Upper lobe of left lung (tissue), 6 donors: ENCODE measurements at regions not wholly inside any gene's neighbourhood (a gene's known extent, or its start where the extent isn't known, plus 50 kb on each side); places are given as distances from the start of the nearest gene placed in this dataset.

Source experiments
- ATAC-seq, 2 donors: fragments of 200-7000 bp; cut with Tn5 transposase; one replicate each; pipeline ENCODE4 v1.9.1; 2022; ENCODE audit warnings: mild to moderate bottlenecking in 2 of 2, moderate library complexity in 2 of 2; ENCODE audit not compliant: low FRiP score in 2 of 2
- DNase-seq, 2 donors: peaks; one replicate each; pipeline ENCODE4 v3.0.0-alpha.2; 2019 to 2020
- H3K27ac ChIP-seq, 4 donors: fragments of 200-600 bp; sonication (generic); one replicate each; pipeline ENCODE4 v1.5.1; 2016 to 2019
- H3K27me3 ChIP-seq, 4 donors: fragments of 200-600 bp; sonication (generic); one replicate each; pipeline ENCODE4 v1.5.1; 2017 to 2019
- H3K36me3 ChIP-seq, 4 donors: fragments of 200-600 bp; sonication (generic); one replicate each; pipeline ENCODE4 v1.5.1; 2016 to 2019
- H3K4me1 ChIP-seq, 4 donors: fragments of 200-600 bp; sonication (generic); one replicate each; pipeline ENCODE4 v1.5.1; 2018 to 2019
- H3K4me3 ChIP-seq, 4 donors: fragments of 200-600 bp; sonication (generic); one replicate each; pipeline ENCODE4 v1.5.1; 2017 to 2019; ENCODE audit warnings: mild to moderate bottlenecking in 2 of 4, moderate library complexity in 1 of 4
- H3K9me3 ChIP-seq, 4 donors: fragments of 200-600 bp; sonication (generic); one replicate each; pipeline ENCODE4 v1.5.1; 2018 to 2019
- EP300 ChIP-seq, 4 donors: sonication (generic); formaldehyde crosslinking; IDR thresholded peaks; one replicate each; pipeline ENCODE4 v1.5.1; 2017; ENCODE audit warnings: antibody characterized with exemption in 4 of 4, control low read depth in 2 of 4
- POLR2A ChIP-seq, 4 donors: fragments of 450-650 bp; IDR thresholded peaks; one replicate each; pipeline ENCODE4 v1.5.1; 2016 to 2017; ENCODE audit warnings: antibody characterized with exemption in 4 of 4, mild to moderate bottlenecking in 2 of 4
- POLR2AphosphoS5 ChIP-seq, 2 donors: sonication (generic); formaldehyde crosslinking; IDR thresholded peaks; one replicate each; pipeline ENCODE4 v1.5.1; 2017; ENCODE audit warnings: antibody characterized with exemption in 2 of 2
- WGBS, 2 donors: methylation state at CpG; one replicate each; pipeline ENCODE4 v1.1.5; 2017 to 2018; 5-methylcytosine and 5-hydroxymethylcytosine counted together
- TF ChIP-seq, protein P1 (sequence below), 6 experiments: fragments of 450-650 bp in 4 of 6; fragments of 200-600 bp in 2 of 6; sonication (generic) in 2 of 6; IDR thresholded peaks; one replicate each; pipeline ENCODE4 v1.5.1; 2016 to 2019; ENCODE audit warnings: antibody characterized with exemption in 6 of 6
- donor health status: DM: no; HTN: no; CAD: no; lungs with moderate emphysema.
- donor health status: DM: no; HTN: yes; CAD: no; lungs with severe emphysema.

DNA sequence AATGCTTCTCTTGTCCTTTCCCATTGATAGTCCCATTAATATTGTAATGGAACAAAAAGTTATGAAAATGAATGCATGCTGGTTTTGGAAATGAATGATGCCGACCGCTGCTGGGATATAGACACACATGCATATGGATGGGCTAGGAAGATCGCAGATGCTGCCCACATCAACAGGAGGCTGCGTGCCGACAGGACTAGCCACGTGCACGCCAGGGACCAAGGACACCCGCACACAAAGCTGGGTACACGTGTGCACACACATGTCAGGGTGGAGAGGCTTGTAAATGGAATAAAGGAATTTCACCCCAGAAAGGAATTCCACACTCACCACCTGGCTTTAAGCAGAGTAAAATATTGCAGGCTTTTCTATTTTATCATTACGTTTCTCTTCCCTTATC is 153.8 kb upstream of the VASH1 start:
- Histone ChIP-seq H3K27me3 (no peaks in the 10 kb centered on the region), H3K4me1 (no peaks in the 10 kb centered on the region), H3K36me3 (no peaks in the 10 kb centered on the region), H3K4me3 (no peak overlapping the region), H3K9me3 (no peaks in the 10 kb centered on the region), H3K27ac (no peak overlapping the region)
- WGBS, 2 donors: 92 to 93% methylated on average over 10 of the region's 10 CpGs
- peak in 1 of 2 donors; percentile 18 for DNase-seq
- TF ChIP-seq, protein P1, sequence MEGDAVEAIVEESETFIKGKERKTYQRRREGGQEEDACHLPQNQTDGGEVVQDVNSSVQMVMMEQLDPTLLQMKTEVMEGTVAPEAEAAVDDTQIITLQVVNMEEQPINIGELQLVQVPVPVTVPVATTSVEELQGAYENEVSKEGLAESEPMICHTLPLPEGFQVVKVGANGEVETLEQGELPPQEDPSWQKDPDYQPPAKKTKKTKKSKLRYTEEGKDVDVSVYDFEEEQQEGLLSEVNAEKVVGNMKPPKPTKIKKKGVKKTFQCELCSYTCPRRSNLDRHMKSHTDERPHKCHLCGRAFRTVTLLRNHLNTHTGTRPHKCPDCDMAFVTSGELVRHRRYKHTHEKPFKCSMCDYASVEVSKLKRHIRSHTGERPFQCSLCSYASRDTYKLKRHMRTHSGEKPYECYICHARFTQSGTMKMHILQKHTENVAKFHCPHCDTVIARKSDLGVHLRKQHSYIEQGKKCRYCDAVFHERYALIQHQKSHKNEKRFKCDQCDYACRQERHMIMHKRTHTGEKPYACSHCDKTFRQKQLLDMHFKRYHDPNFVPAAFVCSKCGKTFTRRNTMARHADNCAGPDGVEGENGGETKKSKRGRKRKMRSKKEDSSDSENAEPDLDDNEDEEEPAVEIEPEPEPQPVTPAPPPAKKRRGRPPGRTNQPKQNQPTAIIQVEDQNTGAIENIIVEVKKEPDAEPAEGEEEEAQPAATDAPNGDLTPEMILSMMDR (IDR thresholded peaks at IDR 0.05): no peak
- no peak for TF ChIP-seq POLR2A (IDR thresholded peaks at IDR 0.05)
- no peak for ATAC-seq

DNA sequence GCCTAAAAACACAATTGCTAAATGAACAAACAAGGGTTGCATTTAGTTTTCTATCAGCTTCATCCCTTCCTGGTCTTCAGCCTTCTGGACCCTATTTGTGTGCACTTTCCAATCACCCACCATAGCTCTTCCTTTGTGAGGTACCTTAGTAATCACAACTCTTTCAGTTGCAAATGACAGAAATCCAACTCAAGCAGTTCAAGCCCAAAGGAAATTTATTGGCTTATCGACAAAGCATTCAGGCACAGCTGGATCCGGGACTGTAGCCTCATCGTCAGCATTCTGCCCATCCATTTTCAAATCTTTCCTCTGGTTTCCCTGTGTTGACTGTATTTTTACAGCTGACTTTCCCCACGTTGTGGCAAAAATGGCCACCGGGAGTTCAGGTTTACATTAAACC is 148.6 kb upstream of the VASH1 start:
- H3K27ac ChIP-seq: no peak overlapping the region
- H3K9me3 ChIP-seq: peaks cover 0 to 9% (median 4%) of the 10 kb centered on the region in 4 donors
- no peak for TF ChIP-seq POLR2AphosphoS5 (IDR thresholded peaks at IDR 0.05)
- no peaks in the 10 kb centered on the region for H3K4me1 ChIP-seq
- H3K4me3 ChIP-seq: no peak overlapping the region
- H3K27me3 ChIP-seq: no peaks in the 10 kb centered on the region
- WGBS, 2 donors: 46 to 53% methylated on average over 5 of the region's 5 CpGs
- DNase-seq (no peak), ATAC-seq (no peak)
- no peaks in the 10 kb centered on the region for H3K36me3 ChIP-seq

DNA sequence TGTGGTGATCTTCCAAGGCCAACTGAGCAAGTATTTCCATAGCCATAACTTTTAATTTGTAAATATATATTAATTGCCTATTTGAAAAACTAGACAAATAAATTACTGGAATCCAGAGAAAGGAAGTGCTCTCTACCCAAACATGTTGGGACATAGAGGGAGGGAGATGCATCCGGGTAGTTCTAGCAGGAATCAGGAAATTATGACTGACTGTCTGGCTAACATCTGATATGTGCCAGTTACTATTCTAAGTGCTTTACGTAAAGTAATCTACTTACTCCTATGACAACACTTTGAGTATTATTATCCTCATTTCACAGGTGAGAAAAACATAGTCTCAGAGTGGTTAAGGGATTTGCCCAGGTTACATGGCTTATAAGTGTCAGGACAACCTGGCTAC is 147.7 kb upstream of the VASH1 start:
- Histone ChIP-seq H3K4me3 (no peak overlapping the region), H3K27ac (no peak overlapping the region), H3K4me1 (no peaks in the 10 kb centered on the region), H3K36me3 (no peaks in the 10 kb centered on the region), H3K9me3 (peaks cover 0 to 17% (median 9%) of the 10 kb centered on the region in 4 donors), H3K27me3 (no peaks in the 10 kb centered on the region)
- 51 to 52% methylated on average over 2 of the region's 2 CpGs for WGBS, 2 donors
- ATAC-seq (no peak), DNase-seq (no peak)
- TF ChIP-seq POLR2A (IDR thresholded peaks at IDR 0.05) (no peak), EP300 (IDR thresholded peaks at IDR 0.05) (no peak), POLR2AphosphoS5 (IDR thresholded peaks at IDR 0.05) (no peak)
- TF ChIP-seq, protein P1 (IDR thresholded peaks at IDR 0.05): no peak

DNA sequence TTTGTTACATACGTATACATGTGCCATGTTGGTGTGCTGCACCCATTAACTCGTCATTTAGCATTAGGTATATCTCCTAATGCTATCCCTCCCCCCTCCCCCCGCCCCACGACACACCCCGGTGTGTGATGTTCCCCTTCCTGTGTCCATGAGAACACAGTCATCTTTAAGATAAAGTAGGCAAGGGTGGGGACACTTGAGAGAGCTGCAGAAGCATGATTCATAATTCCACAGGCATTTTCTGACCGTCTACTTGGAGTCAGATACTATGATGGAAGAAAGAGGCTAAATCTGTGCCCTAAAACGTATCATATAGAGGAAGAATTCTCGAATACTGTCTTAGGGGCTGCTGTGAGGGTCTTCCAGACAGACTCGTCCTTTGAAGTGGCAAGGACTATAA is 145.9 kb upstream of the VASH1 start:
- DNase-seq (no peak), ATAC-seq (no peak)
- Histone ChIP-seq H3K36me3 (no peaks in the 10 kb centered on the region), H3K4me3 (no peak overlapping the region), H3K27ac (no peak overlapping the region), H3K4me1 (no peaks in the 10 kb centered on the region), H3K27me3 (no peaks in the 10 kb centered on the region), H3K9me3 (peaks cover 0 to 23% (median 9%) of the 10 kb centered on the region in 4 donors)
- no peak for TF ChIP-seq POLR2A (IDR thresholded peaks at IDR 0.05)
- no peak for TF ChIP-seq EP300 (IDR thresholded peaks at IDR 0.05)
- TF ChIP-seq, protein P1 (IDR thresholded peaks at IDR 0.05): no peak
- no peak for TF ChIP-seq POLR2AphosphoS5 (IDR thresholded peaks at IDR 0.05)
- 69 to 81% methylated on average over 7 to 9 of the region's 9 CpGs for WGBS, 2 donors

DNA sequence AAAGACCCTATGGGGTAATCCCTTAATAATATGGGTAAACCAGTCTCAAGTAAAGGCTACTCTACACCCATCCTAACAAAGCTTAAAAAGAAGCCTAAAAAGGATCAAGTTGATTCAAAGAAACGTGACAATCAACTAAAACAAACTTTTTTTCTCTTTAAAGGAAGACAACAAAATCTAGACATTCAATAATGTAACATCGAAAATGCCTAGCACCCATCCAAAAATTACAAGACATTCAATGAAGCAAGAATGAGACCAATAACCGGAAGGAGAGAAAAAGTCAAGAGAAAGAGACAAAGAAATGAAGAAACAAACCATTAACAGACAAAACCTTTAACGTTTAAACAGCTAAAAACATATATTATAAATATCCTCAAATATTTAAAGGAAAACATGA is 143.8 kb upstream of the VASH1 start:
- H3K27me3 ChIP-seq: no peaks in the 10 kb centered on the region
- WGBS, 2 donors: 87 to 88% methylated on average over 4 of the region's 4 CpGs

DNA sequence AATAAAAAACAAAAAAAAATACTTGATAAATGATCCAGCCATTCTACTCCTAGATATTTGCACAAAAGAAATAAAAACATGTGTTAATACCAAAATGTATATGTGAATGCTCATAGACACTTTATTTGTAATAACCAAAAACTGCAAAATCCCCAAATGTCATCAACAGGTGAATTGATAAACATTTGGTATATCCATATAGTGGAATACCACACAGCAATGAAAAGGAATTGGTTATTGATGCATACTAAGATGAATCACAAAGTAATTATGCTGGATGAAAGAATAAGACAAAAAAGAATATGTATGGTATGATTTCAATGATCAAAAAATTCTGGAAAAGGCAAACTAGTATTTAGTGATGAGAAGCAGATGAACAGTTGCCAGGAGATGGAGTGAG is 124.7 kb upstream of the VASH1 start:
- H3K27me3 ChIP-seq: no peaks in the 10 kb centered on the region
- no peaks in the 10 kb centered on the region for H3K36me3 ChIP-seq
- no peak for TF ChIP-seq POLR2A (IDR thresholded peaks at IDR 0.05)
- no peak for TF ChIP-seq EP300 (IDR thresholded peaks at IDR 0.05)
- TF ChIP-seq POLR2AphosphoS5 (IDR thresholded peaks at IDR 0.05): no peak
- TF ChIP-seq, protein P1 (IDR thresholded peaks at IDR 0.05): no peak
- H3K9me3 ChIP-seq: no peaks in the 10 kb centered on the region
- DNase-seq (no peak), ATAC-seq (no peak)
- H3K4me1 ChIP-seq: no peaks in the 10 kb centered on the region
- no peak overlapping the region for H3K27ac ChIP-seq
- no peak overlapping the region for H3K4me3 ChIP-seq

More for the DNA sequence above, 143.8 kb upstream of the VASH1 start:
- ATAC-seq (no peak), DNase-seq (no peak)
- peaks cover 0 to 23% (median 9%) of the 10 kb centered on the region in 4 donors for H3K9me3 ChIP-seq
- H3K36me3 ChIP-seq: no peaks in the 10 kb centered on the region
- H3K4me1 ChIP-seq: no peaks in the 10 kb centered on the region
- no peak for TF ChIP-seq EP300 (IDR thresholded peaks at IDR 0.05)
- H3K4me3 ChIP-seq: no peak overlapping the region
- no peak overlapping the region for H3K27ac ChIP-seq
